Activated gamma-delta T cell treated with anti-CD3 and anti-CD28 coated beads, Interleukin-2, amount 50 U/mL, for 16 hours (primary cell): ENCODE measurements at regions not wholly inside any gene's neighbourhood (a gene's known extent, or its start where the extent isn't known, plus 50 kb on each side); places are given as distances from the start of the nearest gene placed in this dataset.
"Not testable (repeated sequence)": the region's sequence is repeated elsewhere in the genome, so short reads cannot be mapped to it uniquely, and the experiment has no call there.

Experiments used
- DNase-seq: peaks from one replicate; pipeline ENCODE4 v3.0.0-alpha.2; 2020; ENCODE audit warnings: low read depth

GRCh38 chr9:714675-715074, 126.8 kb upstream of the DMRT1 start:
- DNase-seq = no peak

GRCh38 chr9:715300-715699, 126.2 kb upstream of the DMRT1 start:
- DNase-seq = no peak

DNA sequence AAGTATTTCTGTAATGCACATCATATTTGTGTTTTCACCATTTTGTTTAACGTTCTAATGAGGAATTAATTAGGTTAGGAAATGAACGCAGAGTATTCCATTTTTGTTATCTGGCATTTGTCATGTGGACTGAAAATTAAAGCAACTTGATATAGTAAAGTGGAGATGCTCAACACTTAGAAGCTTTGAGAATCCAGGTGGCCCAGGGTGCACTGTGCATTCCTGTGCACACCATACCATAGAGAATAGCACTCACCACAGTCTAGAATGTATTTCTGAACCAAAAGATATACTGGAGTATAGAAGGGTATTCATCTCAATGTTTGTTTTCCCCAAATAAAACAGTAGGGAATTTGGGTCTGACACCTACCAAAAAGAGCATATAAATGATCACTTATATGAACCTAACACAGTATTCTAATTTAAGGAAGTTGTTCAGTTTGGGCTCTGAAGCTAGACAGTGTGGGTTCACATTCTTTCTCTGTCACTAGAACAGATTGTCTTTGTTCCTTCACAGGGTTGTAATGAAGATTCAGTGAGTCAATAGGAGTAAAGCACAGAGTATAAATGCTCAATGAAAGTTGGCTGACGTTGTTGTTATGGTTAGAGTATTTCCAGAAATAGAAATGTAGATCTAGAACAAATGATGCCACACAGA, 125.6 kb upstream of the DMRT1 start:
- DNase-seq = no peak

DNA sequence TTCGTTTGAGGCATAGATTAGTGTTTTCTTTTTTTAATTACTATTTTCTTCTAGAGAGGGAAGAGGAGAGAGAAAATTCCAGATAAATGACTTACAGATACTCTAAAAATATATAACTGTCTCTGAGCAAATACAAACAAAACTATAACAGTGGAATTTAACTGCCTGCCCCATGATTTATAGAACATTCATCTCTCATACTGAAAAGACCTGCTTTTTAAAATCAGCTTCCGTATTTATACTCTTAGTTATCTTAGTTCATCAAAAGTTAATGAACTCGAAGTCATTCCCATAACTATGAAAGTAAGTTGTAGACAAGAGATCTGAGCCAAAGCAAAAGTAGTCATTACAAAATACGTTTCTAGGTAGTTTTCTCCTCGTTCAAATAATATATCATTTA, 123.8 kb upstream of the DMRT1 start:
- DNase-seq = no peak

DNA sequence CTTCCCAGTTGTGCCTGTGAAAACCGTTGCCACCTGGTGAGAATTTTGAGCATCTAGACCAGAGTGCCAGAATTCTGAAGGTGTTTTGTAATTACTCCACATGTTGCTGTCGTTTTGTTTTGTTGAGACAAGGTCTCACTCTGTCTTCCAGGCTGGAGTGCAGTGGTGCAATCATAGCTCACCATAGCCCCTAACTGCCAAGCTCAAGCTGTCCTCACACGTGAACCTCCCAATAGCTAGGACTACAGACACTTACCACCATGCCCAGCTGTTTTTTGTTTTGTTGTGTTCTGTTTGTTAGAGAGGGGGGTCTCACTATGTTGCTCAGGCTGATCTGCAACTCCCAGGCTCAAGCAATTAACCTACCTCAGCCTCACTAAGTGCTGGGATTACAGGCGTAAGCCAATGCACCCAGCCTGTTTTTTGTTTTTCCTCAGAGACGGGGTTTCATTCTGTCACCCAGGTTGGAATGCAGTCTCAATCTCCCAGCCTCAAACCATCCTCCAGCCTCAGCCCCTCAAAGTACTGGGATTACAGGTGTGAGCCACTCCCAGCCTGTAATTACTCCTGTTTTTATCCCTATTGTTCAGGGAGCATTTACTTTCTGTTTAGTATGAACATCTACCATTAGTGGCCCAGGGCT, 121.1 kb upstream of the DMRT1 start:
- DNase-seq = no peak

GRCh38 chr9:722388-722980, 119.0 kb upstream of the DMRT1 start:
- no peak for DNase-seq

DNA sequence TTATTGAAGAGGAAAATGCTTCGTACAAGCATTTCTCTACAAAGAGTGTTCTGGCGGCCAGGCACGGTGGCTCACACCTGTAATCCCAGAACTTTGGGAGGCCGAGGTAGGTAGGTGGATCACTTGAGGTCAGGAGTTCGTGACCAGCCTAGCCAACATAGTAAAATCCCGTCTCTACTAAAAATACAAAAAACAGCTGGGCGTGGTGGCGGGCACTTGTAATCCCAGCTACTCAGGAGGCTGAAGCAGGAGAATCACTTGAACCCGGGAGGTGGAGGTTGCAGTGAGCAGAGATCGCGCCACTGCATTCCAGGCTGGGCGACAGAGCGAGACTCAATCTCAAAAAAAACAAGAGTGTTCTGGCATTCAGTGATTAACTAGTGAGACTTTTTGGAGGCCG, 117.0 kb upstream of the DMRT1 start:
- DNase-seq = not testable (repeated sequence)

DNA sequence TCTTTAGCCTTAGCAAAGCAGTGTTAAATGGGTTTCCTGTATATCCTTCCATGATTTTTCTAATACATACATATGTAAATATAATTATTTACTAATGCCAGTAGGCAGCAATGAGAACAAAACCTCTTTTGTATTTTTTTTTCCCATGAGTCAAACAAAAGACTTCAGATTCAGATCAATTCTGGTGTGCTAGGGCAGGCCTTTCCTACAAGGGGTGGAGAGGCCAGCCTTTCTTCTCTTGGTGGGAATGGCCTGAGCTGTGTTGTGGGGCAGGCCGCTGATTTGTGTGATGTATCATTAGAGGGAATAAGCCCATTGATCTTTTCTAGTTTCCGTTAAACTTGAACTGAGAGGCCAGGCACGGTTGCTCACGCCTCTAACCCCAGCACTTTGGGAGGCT, 115.5 kb upstream of the DMRT1 start:
- DNase-seq = no peak

DNA sequence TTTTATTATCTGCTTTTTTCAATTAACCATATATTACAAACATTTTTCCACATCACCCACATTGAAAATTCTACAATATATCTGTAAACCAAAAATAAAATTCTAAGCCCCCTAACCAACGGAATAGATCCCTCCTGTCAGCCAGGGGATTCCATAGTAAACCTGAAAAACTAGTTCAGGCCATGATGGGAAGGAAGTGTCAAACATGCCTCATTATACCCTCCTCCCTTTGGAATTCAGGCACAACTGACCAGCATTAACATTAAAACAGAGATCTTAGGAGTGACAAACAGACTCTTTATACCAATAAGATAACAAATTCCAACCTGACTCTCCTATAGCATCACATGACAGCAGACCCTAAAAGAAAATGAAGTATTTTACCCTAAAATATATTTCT, 113.7 kb upstream of the DMRT1 start:
- DNase-seq = no peak

DNA sequence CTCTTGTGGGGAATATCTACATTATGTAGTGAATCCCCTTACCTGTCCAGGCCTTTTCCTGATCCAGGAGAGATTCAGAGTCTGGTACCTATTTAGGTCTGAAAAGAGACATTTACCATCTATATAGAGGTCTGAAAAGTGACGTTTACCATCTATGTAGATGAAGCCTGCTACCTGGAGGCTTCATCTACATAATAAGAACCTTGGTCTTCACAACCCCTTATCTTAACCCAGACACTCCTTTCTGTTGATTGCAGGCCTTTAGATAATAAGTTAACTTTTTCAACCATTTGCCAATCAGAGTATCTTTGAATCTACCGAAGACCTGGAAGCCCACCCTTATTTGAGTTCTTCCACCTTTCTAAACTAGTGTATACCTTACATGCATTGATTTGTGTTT, 113.0 kb upstream of the DMRT1 start:
- DNase-seq = no peak

DNA sequence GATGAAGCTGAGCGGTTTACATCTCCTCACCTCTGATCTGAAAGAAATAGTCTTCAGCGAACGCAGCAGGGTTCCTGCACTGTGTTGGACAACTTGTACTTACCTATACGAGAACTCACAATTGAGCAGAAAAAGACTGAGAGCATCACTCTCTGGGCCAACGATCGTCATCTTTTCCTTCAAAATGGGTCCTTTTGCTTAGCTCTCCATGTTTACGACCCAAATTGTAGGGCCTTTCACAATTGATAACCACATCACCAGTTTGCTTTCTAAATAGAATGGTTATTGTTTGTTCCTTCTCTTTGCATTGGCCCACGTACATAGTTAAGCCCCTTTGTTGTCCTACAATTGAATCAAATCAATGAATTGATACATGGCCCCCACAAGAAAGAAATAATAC, 110.0 kb upstream of the DMRT1 start:
- DNase-seq = no peak

- no peak for DNase-seq
Measured at GRCh38 chr9:734831-735511, 106.5 kb upstream of the DMRT1 start.

- no peak for DNase-seq
Measured at GRCh38 chr9:737400-738120, 103.9 kb upstream of the DMRT1 start.

DNA sequence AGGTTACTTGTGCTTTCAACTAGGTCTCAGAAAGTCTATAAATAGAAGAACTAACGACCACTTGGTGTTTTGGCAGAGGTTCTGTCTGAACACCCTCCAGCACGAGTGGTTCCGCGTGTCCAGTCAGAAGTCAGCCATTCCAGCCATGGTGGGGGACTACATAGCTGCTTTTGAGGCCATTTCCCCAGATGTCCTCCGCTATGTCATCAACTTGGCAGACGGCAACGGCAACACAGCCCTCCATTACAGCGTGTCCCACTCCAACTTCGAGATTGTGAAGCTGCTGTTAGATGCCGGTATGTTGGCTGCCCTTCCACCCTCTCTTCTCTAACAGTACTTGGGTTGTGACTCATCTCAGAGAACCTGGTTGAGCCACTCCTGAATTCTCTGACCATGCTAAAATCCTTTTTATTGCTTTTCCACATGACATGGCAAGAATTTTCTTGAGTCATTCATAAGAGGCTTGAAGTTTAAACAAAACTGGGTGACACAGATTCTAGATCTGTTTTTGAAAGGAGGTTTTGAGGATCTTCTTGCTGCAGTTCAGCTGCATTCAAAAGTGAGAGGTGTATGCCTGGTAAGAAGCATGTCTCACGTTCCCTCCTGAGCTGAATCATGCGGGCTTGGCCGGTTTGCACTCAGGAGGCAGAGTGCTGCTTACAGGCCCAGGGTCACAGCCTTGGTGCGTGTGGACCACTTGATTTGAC, 103.1 kb upstream of the DMRT1 start:
- no peak for DNase-seq

- DNase-seq = no peak
Measured at GRCh38 chr9:739362-739761, 102.1 kb upstream of the DMRT1 start.

GRCh38 chr9:740221-740620, 101.3 kb upstream of the DMRT1 start:
- DNase-seq = no peak

GRCh38 chr9:742104-742503, 99.4 kb upstream of the DMRT1 start:
- DNase-seq = no peak

DNA sequence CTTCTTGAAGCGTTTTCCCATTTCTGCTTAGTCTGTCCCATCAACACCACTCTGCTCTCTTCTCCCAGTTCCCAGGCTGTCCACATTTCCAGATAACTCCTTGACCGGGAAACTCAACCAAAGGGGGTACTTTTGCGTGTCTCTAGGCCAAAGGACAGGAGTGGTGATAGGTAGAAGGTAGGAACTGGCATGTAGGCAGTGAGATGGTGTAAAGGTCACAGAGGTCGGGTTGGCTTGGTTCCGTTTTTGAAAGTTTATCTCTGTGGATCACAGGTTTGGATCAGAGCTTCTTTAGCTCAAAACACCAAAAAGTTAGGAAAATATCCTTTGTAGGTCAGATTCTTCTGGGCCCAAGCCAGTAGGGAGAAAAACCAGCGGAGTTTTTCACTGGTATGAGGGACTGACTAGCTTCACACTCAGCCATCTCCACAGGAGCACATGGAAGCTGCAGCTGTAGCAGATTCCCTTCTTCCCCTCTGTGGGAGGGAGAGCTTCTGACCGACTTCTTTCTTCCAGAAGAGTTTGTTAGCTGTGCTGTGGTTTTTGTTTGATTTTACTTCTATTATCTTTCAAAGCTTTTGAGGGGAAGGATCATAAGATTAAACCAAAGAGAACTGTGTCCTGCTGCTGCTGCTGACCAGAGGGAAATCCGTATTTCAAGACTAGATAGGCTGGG, 98.4 kb upstream of the DMRT1 start:
- no peak for DNase-seq

DNA sequence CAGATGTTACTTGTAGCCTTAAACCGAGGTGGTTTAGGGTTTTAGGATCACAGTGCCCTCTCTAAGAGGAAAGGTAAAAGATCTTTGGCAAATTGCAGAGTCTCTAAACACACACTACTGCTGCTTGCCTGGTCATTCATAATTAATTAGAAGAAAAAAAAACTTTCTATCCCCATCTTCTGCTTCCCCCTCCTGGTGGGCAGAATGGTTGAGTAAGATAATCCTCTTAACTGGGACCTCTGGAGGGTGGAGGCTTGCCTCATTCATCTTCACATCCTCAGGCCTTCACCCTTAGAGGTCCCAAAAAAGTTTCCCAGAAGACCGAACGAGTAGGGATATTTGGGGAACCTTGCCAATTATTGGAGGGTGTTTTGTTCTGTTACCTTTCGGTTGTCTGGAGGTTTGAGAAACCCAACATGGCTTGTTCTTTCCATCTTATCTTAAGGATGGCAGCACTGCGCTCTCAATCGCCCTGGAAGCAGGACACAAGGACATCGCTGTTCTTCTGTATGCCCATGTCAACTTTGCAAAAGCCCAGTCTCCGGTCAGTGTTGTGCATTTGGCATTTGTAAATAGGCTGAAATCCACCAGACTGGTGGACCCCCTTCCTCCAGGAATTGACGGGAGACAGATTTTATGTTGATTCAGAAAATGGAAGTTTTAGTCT, 97.3 kb upstream of the DMRT1 start:
- no peak for DNase-seq

DNA sequence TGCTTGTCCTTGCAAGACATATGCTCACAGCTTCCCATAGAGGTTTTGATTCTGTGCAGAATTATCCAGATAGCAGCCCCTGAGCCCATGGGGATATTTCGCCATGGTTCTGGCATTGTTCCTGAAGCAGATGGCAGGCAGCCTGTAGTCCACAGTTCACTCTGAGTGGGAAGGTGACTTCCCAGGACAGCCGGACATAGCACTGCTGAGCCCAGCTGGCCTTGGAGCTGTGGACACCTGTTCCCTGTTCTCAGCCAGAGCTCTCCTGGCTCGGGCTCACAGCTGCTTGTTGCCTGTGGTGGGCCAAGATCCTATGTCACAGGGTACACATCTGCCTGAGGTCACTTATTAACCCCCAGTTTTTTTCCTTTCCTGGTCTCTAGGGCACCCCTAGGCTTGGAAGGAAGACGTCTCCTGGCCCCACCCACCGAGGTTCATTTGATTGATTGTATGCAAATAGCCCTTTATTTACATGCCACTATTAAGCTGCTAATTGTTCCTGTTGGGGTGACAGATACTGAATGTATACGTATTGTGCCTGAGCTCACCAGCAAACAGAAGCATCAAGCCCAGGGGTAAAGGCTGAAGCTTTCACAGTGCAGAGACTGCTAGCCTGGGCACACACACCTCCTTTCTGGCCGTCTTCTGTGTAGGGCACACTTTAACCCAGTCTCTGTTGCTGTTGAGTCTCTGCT, 96.6 kb upstream of the DMRT1 start:
- no peak for DNase-seq
